ENCODE measurements at regions not wholly inside any gene's neighbourhood (a gene's known extent, or its start where the extent isn't known, plus 50 kb on each side); places are given as distances from the start of the nearest gene placed in this dataset.

DNA sequence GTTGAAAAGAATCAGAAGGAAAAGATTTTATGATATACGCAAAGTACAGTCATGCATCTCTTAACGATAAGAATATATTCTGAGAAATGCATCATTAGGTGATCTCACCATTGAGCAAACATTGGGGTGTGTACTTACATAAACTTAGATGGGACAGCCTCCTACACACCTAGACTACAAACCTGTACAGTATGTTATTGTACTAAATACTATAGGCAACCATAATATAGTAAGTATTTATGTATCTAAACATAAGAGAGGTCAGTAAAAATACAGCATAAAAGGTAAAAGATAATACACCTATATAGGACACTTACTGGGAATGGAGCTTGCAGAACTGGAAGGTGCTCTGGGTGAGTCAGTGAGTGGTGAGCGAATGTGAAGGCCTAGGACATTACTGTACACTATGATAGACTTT, 254.6 kb downstream of the SPRY2 start:
- TF ChIP-seq CEBPB (IDR thresholded peaks at IDR 0.05; ENCODE audit: borderline replicate concordance in 1 of 2, low read depth in 2 of 2, low read length in 2 of 2) (no peak), MXI1 (IDR thresholded peaks at IDR 0.05; ENCODE audit: low read depth, low read length) (no peak), ESRRA (IDR thresholded peaks at IDR 0.05; ENCODE audit: low read length) (no peak)
- TF ChIP-seq, protein P1, sequence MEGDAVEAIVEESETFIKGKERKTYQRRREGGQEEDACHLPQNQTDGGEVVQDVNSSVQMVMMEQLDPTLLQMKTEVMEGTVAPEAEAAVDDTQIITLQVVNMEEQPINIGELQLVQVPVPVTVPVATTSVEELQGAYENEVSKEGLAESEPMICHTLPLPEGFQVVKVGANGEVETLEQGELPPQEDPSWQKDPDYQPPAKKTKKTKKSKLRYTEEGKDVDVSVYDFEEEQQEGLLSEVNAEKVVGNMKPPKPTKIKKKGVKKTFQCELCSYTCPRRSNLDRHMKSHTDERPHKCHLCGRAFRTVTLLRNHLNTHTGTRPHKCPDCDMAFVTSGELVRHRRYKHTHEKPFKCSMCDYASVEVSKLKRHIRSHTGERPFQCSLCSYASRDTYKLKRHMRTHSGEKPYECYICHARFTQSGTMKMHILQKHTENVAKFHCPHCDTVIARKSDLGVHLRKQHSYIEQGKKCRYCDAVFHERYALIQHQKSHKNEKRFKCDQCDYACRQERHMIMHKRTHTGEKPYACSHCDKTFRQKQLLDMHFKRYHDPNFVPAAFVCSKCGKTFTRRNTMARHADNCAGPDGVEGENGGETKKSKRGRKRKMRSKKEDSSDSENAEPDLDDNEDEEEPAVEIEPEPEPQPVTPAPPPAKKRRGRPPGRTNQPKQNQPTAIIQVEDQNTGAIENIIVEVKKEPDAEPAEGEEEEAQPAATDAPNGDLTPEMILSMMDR (IDR thresholded peaks at IDR 0.05 in 2 of 3, conservative IDR thresholded peaks at IDR 0.05 in 1 of 3; ENCODE audit: control insufficient read depth in 2 of 3, extremely low read depth in 1 of 3, insufficient read depth in 1 of 3, low read depth in 3 of 3, low read length in 3 of 3): no peak
- TF ChIP-seq, protein P2, sequence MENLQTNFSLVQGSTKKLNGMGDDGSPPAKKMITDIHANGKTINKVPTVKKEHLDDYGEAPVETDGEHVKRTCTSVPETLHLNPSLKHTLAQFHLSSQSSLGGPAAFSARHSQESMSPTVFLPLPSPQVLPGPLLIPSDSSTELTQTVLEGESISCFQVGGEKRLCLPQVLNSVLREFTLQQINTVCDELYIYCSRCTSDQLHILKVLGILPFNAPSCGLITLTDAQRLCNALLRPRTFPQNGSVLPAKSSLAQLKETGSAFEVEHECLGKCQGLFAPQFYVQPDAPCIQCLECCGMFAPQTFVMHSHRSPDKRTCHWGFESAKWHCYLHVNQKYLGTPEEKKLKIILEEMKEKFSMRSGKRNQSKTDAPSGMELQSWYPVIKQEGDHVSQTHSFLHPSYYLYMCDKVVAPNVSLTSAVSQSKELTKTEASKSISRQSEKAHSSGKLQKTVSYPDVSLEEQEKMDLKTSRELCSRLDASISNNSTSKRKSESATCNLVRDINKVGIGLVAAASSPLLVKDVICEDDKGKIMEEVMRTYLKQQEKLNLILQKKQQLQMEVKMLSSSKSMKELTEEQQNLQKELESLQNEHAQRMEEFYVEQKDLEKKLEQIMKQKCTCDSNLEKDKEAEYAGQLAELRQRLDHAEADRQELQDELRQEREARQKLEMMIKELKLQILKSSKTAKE (IDR thresholded peaks at IDR 0.05; ENCODE audit: low read depth, poor library complexity, severe bottlenecking): no peak

All from GM12878 (cell line).